ENCODE measurements at regions not wholly inside any gene's neighbourhood (a gene's known extent, or its start where the extent isn't known, plus 50 kb on each side); places are given as distances from the start of the nearest gene placed in this dataset.

DNA sequence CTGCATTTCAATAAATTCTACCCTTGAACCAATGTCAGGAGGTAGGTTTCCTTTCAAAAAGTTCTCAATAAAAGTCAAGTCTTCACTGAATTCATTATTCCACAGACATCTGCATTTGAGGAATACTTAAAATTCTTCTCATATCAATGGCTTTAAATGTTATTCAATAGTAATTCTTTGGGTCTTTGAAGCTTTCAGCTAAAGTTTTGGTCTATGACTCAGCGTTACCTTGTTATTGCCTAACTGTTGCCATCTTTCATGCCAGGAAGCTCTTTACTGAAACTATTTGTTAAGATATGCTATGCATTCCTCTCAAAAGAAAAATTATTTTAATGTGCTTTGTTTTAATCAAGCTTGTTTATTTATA is 170.5 kb downstream of the NNT start (continued):
- TF ChIP-seq DIDO1 (tag; IDR thresholded peaks at IDR 0.05; ENCODE audit: low read depth) (no peak), TAL1 (IDR thresholded peaks at IDR 0.05) (no peak), EZH2 (IDR thresholded peaks at IDR 0.05; ENCODE audit: borderline replicate concordance, low read depth, low read length) (no peak), MTA1 (IDR thresholded peaks at IDR 0.05; ENCODE audit: borderline replicate concordance) (no peak), NR2C2 (CRISPR knock-in tag; IDR thresholded peaks at IDR 0.05) (no peak), NR2C2 (tag; IDR thresholded peaks at IDR 0.05) (peak; percentile 49), HDAC2 (IDR thresholded peaks at IDR 0.05) (no peak), NFRKB (IDR thresholded peaks at IDR 0.05; ENCODE audit: low read depth) (peak; percentile 13; the same call in 1 of the 2 replicates), GTF2A2 (tag; IDR thresholded peaks at IDR 0.05) (peak; percentile 72; the same call in 1 of the 2 replicates), MXI1 (IDR thresholded peaks at IDR 0.05; ENCODE audit: low read depth, low read length) (no peak), TGIF2 (CRISPR knock-in tag; IDR thresholded peaks at IDR 0.05) (no peak), ZNF583 (CRISPR knock-in tag; IDR thresholded peaks at IDR 0.05) (peak; percentile 15; the same call in 1 of the 2 replicates), NR2C1 (IDR thresholded peaks at IDR 0.05) (no peak), NR2C1 (tag; IDR thresholded peaks at IDR 0.05) (peak; percentile 38), TEAD2 (tag; IDR thresholded peaks at IDR 0.05) (no peak), ZNF197 (CRISPR knock-in tag; IDR thresholded peaks at IDR 0.05; ENCODE audit: low read depth) (0 out of 2 replicates have a peak, but pooled peaks have one; percentile 18), YBX1 (IDR thresholded peaks at IDR 0.05) (no peak), ZNF311 (CRISPR knock-in tag; IDR thresholded peaks at IDR 0.05) (peak; percentile 85; the same call in 1 of the 2 replicates), WHSC1 (IDR thresholded peaks at IDR 0.05; ENCODE audit: low read length) (no peak), ZBTB8A (IDR thresholded peaks at IDR 0.05; ENCODE audit: partially characterized antibody) (no peak), PRPF4 (IDR thresholded peaks at IDR 0.05; ENCODE audit: insufficient read depth, low read depth, low read length, poor library complexity, severe bottlenecking) (no peak), THRAP3 (IDR thresholded peaks at IDR 0.05; ENCODE audit: borderline replicate concordance) (no peak), BACH1 (tag; IDR thresholded peaks at IDR 0.05) (peak; percentile 74; the same call in 1 of the 2 replicates)
- TF ChIP-seq, protein P1, sequence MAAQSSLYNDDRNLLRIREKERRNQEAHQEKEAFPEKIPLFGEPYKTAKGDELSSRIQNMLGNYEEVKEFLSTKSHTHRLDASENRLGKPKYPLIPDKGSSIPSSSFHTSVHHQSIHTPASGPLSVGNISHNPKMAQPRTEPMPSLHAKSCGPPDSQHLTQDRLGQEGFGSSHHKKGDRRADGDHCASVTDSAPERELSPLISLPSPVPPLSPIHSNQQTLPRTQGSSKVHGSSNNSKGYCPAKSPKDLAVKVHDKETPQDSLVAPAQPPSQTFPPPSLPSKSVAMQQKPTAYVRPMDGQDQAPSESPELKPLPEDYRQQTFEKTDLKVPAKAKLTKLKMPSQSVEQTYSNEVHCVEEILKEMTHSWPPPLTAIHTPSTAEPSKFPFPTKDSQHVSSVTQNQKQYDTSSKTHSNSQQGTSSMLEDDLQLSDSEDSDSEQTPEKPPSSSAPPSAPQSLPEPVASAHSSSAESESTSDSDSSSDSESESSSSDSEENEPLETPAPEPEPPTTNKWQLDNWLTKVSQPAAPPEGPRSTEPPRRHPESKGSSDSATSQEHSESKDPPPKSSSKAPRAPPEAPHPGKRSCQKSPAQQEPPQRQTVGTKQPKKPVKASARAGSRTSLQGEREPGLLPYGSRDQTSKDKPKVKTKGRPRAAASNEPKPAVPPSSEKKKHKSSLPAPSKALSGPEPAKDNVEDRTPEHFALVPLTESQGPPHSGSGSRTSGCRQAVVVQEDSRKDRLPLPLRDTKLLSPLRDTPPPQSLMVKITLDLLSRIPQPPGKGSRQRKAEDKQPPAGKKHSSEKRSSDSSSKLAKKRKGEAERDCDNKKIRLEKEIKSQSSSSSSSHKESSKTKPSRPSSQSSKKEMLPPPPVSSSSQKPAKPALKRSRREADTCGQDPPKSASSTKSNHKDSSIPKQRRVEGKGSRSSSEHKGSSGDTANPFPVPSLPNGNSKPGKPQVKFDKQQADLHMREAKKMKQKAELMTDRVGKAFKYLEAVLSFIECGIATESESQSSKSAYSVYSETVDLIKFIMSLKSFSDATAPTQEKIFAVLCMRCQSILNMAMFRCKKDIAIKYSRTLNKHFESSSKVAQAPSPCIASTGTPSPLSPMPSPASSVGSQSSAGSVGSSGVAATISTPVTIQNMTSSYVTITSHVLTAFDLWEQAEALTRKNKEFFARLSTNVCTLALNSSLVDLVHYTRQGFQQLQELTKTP (IDR thresholded peaks at IDR 0.05; ENCODE audit: low read depth in 1 of 2, partially characterized antibody in 2 of 2) = no peak
- TF ChIP-seq, protein P2, sequence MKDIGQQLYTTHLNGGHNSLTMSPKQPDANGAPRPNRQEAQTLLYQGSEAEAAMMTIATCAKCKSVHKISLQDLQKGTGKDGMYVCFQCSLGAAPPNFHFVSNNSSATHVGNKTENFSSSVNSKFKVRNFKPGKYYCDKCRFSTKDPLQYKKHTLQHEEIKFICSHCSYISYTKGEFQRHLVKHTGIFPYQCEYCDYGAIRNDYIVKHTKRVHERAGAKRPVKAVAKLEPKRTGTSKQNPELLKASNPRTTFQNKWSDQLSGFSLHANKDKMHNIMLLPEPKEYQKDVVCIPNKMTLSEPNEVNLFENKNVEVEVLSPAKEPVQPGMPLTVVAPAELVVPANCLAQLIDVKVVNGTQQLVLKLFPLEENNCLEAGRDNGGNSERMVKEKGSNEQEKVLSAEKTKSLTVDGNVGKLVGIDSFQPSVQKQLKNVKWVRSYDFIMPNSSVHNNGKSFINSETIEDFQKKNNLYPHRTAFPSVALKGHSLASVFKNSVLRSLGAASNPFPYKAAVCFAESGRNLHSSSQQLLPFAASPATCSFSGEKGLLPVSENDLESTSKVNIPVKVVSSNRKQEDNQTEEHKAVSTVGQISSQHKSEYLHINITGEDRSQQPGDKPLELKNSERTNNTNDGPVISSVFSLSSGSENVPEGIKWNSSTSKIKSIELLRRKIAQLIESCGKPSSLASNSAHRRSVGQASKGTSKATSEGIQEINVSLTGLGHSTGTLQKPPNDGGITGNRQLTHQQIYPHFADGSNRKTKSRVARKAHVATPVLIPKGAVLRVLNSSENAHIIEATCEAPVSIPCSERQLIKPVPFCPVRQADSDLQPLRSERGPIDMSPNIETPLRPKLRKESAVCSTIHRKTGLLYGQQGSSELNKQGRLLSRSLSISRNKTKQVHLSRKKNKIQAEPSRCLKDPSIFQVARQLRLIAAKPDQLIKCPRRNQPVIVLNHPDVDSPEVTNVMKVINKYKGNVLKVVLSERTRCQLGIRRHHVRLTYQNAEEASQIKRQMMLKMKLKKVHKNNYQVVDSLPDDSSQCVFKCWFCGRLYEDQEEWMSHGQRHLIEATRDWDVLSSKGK (CRISPR knock-in tag; IDR thresholded peaks at IDR 0.05) = no peak
